ENCODE measurements at regions not wholly inside any gene's neighbourhood (a gene's known extent, or its start where the extent isn't known, plus 50 kb on each side); places are given as distances from the start of the nearest gene placed in this dataset.

- H3K27ac ChIP-seq (ENCODE audit: low read depth, low read length) = no peak overlapping the region
- no peak overlapping the region for H2AFZ ChIP-seq (ENCODE audit: low read length)
- no peaks in the 10 kb centered on the region for H3K27me3 ChIP-seq (ENCODE audit: insufficient read depth, low read length)
- no peak overlapping the region for H3K4me2 ChIP-seq (ENCODE audit: insufficient read depth, low read length)
- H4K20me1 ChIP-seq (ENCODE audit: insufficient read depth, low read length) = no peaks in the 10 kb centered on the region
- no peak overlapping the region for H3K4me3 ChIP-seq (ENCODE audit: insufficient read depth, low read length)
- H3K36me3 ChIP-seq (ENCODE audit: insufficient read depth, low read length) = no peaks in the 10 kb centered on the region
- H3K79me2 ChIP-seq (ENCODE audit: insufficient read depth, low read length) = no peaks in the 10 kb centered on the region
- no peak for TF ChIP-seq CTCF (IDR thresholded peaks at IDR 0.05; ENCODE audit: extremely low read depth, low read depth, low read length)
- peaks cover 4% of the 10 kb centered on the region for H3K4me1 ChIP-seq (ENCODE audit: insufficient read depth, low read length)
- H3K9me3 ChIP-seq (ENCODE audit: low read depth, low read length) = no peaks in the 10 kb centered on the region
- DNase-seq (ENCODE audit: insufficient read length, low spot score, missing footprints) = no peak
Observed at GRCh38 chr5:167902298-167902697, 389.1 kb upstream of the WWC1 start.

- H3K4me1 ChIP-seq (ENCODE audit: insufficient read depth, low read length) = peaks cover 4% of the 10 kb centered on the region
Observed at GRCh38 chr5:167903243-167903642, 388.2 kb upstream of the WWC1 start.

GRCh38 chr5:167903659-167904058 is 387.8 kb upstream of the WWC1 start:
- Histone ChIP-seq H2AFZ (ENCODE audit: low read length) (no peak overlapping the region), H3K36me3 (ENCODE audit: insufficient read depth, low read length) (no peaks in the 10 kb centered on the region), H3K4me1 (ENCODE audit: insufficient read depth, low read length) (peaks cover 4% of the 10 kb centered on the region), H4K20me1 (ENCODE audit: insufficient read depth, low read length) (no peaks in the 10 kb centered on the region), H3K27ac (ENCODE audit: low read depth, low read length) (no peak overlapping the region), H3K9me3 (ENCODE audit: low read depth, low read length) (no peaks in the 10 kb centered on the region), H3K27me3 (ENCODE audit: insufficient read depth, low read length) (no peaks in the 10 kb centered on the region), H3K4me3 (ENCODE audit: insufficient read depth, low read length) (no peak overlapping the region), H3K79me2 (ENCODE audit: insufficient read depth, low read length) (no peaks in the 10 kb centered on the region), H3K4me2 (ENCODE audit: insufficient read depth, low read length) (no peak overlapping the region)
- no peak for TF ChIP-seq CTCF (IDR thresholded peaks at IDR 0.05; ENCODE audit: extremely low read depth, low read depth, low read length)
- DNase-seq (ENCODE audit: insufficient read length, low spot score, missing footprints) = no peak

More at GRCh38 chr5:167903243-167903642, 388.2 kb upstream of the WWC1 start:
- Histone ChIP-seq H3K27me3 (ENCODE audit: insufficient read depth, low read length) (no peaks in the 10 kb centered on the region), H3K27ac (ENCODE audit: low read depth, low read length) (no peak overlapping the region), H3K79me2 (ENCODE audit: insufficient read depth, low read length) (no peaks in the 10 kb centered on the region), H3K36me3 (ENCODE audit: insufficient read depth, low read length) (no peaks in the 10 kb centered on the region), H2AFZ (ENCODE audit: low read length) (no peak overlapping the region), H3K4me2 (ENCODE audit: insufficient read depth, low read length) (no peak overlapping the region), H4K20me1 (ENCODE audit: insufficient read depth, low read length) (no peaks in the 10 kb centered on the region), H3K9me3 (ENCODE audit: low read depth, low read length) (no peaks in the 10 kb centered on the region), H3K4me3 (ENCODE audit: insufficient read depth, low read length) (no peak overlapping the region)
- DNase-seq (ENCODE audit: insufficient read length, low spot score, missing footprints) = no peak
- TF ChIP-seq CTCF (IDR thresholded peaks at IDR 0.05; ENCODE audit: extremely low read depth, low read depth, low read length) = no peak

- Histone ChIP-seq H3K4me2 (ENCODE audit: insufficient read depth, low read length) (no peak overlapping the region), H2AFZ (ENCODE audit: low read length) (no peak overlapping the region), H4K20me1 (ENCODE audit: insufficient read depth, low read length) (no peaks in the 10 kb centered on the region), H3K36me3 (ENCODE audit: insufficient read depth, low read length) (no peaks in the 10 kb centered on the region), H3K9me3 (ENCODE audit: low read depth, low read length) (no peaks in the 10 kb centered on the region), H3K4me1 (ENCODE audit: insufficient read depth, low read length) (no peaks in the 10 kb centered on the region), H3K27ac (ENCODE audit: low read depth, low read length) (no peak overlapping the region), H3K4me3 (ENCODE audit: insufficient read depth, low read length) (no peak overlapping the region), H3K79me2 (ENCODE audit: insufficient read depth, low read length) (no peaks in the 10 kb centered on the region), H3K27me3 (ENCODE audit: insufficient read depth, low read length) (no peaks in the 10 kb centered on the region)
- no peak for TF ChIP-seq CTCF (IDR thresholded peaks at IDR 0.05; ENCODE audit: extremely low read depth, low read depth, low read length)
- no peak for DNase-seq (ENCODE audit: insufficient read length, low spot score, missing footprints)
Observed at GRCh38 chr5:167905919-167906853, 385.3 kb upstream of the WWC1 start.
